ENCODE measurements at regions not wholly inside any gene's neighbourhood (a gene's known extent, or its start where the extent isn't known, plus 50 kb on each side); places are given as distances from the start of the nearest gene placed in this dataset.

- TF ChIP-seq CTCF (IDR thresholded peaks at IDR 0.05; ENCODE audit: low read depth, low read length): no peak
- DNase-seq (ENCODE audit: extremely low read depth, low read depth): no peak
Observed at GRCh38 chr1:170857955-170858354, 77.4 kb upstream of the MROH9 start.

DNA sequence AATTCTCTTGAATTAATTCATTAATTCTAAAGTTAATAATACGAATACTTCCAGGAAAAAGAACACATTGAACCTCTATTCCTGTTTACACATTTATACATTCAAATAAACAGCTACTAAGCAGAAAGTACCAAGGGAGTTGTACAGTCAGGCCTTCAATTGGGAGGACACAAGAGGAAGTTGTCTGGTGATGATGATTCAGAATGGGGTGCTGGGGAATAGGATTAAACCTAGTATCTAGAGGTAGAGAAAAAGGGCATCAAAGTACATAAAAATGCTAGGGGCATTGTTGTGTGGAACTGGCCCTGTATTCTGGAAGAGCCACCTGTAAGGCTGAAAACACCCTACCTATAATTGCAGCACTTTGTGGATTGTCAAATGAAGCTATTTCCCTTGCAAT is 71.7 kb upstream of the MROH9 start:
- DNase-seq (ENCODE audit: extremely low read depth, low read depth): no peak
- TF ChIP-seq CTCF (IDR thresholded peaks at IDR 0.05; ENCODE audit: low read depth, low read length): no peak

DNA sequence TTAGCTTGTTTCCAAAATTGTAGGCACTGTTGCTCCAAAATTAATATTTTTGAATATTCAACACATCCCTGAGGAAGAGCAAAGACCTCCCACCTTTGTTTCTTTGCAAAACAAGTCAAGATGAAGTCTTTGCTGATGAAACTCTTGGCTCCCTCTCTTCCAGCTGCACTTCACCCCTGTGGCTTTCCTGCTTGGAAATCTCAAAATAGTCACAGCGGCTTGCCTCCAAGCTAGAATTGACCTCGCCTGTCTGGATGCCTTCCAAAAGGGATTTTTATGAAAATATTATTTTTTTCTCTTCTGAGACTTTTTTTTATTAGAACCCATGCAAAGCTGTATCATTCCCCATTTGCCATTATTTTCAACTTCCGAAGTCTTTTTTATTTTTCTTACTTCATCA is 71.1 kb upstream of the MROH9 start:
- no peak for DNase-seq (ENCODE audit: extremely low read depth, low read depth)
- no peak for TF ChIP-seq CTCF (IDR thresholded peaks at IDR 0.05; ENCODE audit: low read depth, low read length)

DNA sequence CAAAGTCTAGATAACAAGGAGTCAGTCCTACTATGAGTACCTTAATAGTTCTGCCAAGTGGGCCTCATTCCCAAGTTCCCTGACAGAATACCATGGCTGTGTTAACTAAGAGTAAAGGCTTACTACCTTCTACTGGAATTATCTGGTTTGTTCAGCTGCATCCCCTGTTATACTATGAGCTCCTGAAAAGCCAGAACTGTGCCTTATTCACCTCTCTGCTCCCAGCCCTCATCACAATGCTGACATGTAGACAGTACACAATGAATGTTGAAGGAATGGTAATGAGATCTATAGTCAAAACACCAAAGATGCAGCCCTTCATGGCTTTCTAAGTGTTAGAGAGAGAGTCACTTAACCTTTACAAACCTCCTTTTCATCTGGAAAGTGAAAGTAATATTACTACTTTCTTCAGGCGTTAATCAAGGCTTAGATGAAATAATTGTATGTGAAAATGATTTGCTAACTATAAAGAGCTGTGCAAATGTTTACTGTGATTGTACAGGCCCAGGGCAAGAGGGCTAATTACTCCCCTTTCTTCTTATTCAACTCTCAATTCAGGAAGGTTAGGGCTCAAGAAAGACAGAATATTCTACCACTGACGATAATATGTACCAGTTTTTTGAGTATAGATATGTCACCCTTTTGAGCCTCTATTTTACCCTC is 70.3 kb upstream of the MROH9 start:
- no peak for DNase-seq (ENCODE audit: extremely low read depth, low read depth)

GRCh38 chr1:170866646-170867045 is 68.7 kb upstream of the MROH9 start:
- no peak for TF ChIP-seq CTCF (IDR thresholded peaks at IDR 0.05; ENCODE audit: low read depth, low read length)
- no peak for DNase-seq (ENCODE audit: extremely low read depth, low read depth)

More for the DNA sequence above, 70.3 kb upstream of the MROH9 start:
- TF ChIP-seq CTCF (IDR thresholded peaks at IDR 0.05; ENCODE audit: low read depth, low read length): no peak

- no peak for DNase-seq (ENCODE audit: extremely low read depth, low read depth)
Observed at GRCh38 chr1:170871868-170872267, 63.5 kb upstream of the MROH9 start.

GRCh38 chr1:170872663-170873062 is 62.7 kb upstream of the MROH9 start:
- no peak for DNase-seq (ENCODE audit: extremely low read depth, low read depth)
- TF ChIP-seq CTCF (IDR thresholded peaks at IDR 0.05; ENCODE audit: low read depth, low read length): no peak

More at GRCh38 chr1:170871868-170872267, 63.5 kb upstream of the MROH9 start:
- TF ChIP-seq CTCF (IDR thresholded peaks at IDR 0.05; ENCODE audit: low read depth, low read length): no peak
